ENCODE measurements at regions not wholly inside any gene's neighbourhood (a gene's known extent, or its start where the extent isn't known, plus 50 kb on each side); places are given as distances from the start of the nearest gene placed in this dataset.

- Histone ChIP-seq H3K9me3 (ENCODE audit: low read length) (no peaks in the 10 kb centered on the region), H4K20me1 (ENCODE audit: insufficient read depth) (no peaks in the 10 kb centered on the region), H3K27me3 (ENCODE audit: insufficient read depth, low read depth, low read length) (no peaks in the 10 kb centered on the region), H3F3A (ENCODE audit: insufficient read depth, low read length, poor library complexity, severe bottlenecking) (no peaks in the 10 kb centered on the region), H3K9ac (ENCODE audit: low read length) (no peak overlapping the region), H3K79me2 (replicated peaks; ENCODE audit: insufficient read depth, low read length) (no peaks in the 10 kb centered on the region), H2AFZ (ENCODE audit: low read depth, low read length) (no peak overlapping the region), H3K4me2 (ENCODE audit: low read length) (no peak overlapping the region), H3K36me3 (ENCODE audit: insufficient read depth, low read length) (no peaks in the 10 kb centered on the region), H3K4me3 (ENCODE audit: low read length) (no peak overlapping the region), H3K9me2 (ENCODE audit: insufficient read depth, low read length) (no peaks in the 10 kb centered on the region), H3K27ac (ENCODE audit: low read length) (no peak overlapping the region)
- no peak for TF ChIP-seq EZH2 (IDR thresholded peaks at IDR 0.05; ENCODE audit: borderline replicate concordance, insufficient read depth, low read length, poor library complexity, severe bottlenecking)
- no peak for TF ChIP-seq RAD21 (conservative IDR thresholded peaks at IDR 0.05)
- TF ChIP-seq MXI1 (conservative IDR thresholded peaks at IDR 0.05; ENCODE audit: poor library complexity, severe bottlenecking) = no peak
- TF ChIP-seq REST (IDR thresholded peaks at IDR 0.05; ENCODE audit: borderline replicate concordance) = no peak
- no peak for TF ChIP-seq POLR2AphosphoS5 (IDR thresholded peaks at IDR 0.05)
- no peak for TF ChIP-seq EP300 (conservative IDR thresholded peaks at IDR 0.05; ENCODE audit: poor library complexity, severe bottlenecking)
- TF ChIP-seq CTCF (IDR thresholded peaks at IDR 0.05; ENCODE audit: poor library complexity, severe bottlenecking) = no peak
- TF ChIP-seq TAF1 (IDR thresholded peaks at IDR 0.05; ENCODE audit: low read depth) = no peak
- no peak for TF ChIP-seq SMC3 (conservative IDR thresholded peaks at IDR 0.05; ENCODE audit: poor library complexity)
Measured at GRCh38 chr1:234908571-234908970, 220.1 kb downstream of the TOMM20 start.

GRCh38 chr1:234907940-234908405 is 220.7 kb downstream of the TOMM20 start:
- Histone ChIP-seq H2AFZ (ENCODE audit: low read depth, low read length) (no peak overlapping the region), H3K9me2 (ENCODE audit: insufficient read depth, low read length) (no peaks in the 10 kb centered on the region), H3K27me3 (ENCODE audit: insufficient read depth, low read depth, low read length) (no peaks in the 10 kb centered on the region), H3K4me3 (ENCODE audit: low read length) (no peak overlapping the region), H3K79me2 (replicated peaks; ENCODE audit: insufficient read depth, low read length) (no peaks in the 10 kb centered on the region), H3K9ac (ENCODE audit: low read length) (no peak overlapping the region), H4K20me1 (ENCODE audit: insufficient read depth) (no peaks in the 10 kb centered on the region), H3K9me3 (ENCODE audit: low read length) (no peaks in the 10 kb centered on the region), H3K27ac (ENCODE audit: low read length) (no peak overlapping the region), H3K36me3 (ENCODE audit: insufficient read depth, low read length) (no peaks in the 10 kb centered on the region), H3K4me2 (ENCODE audit: low read length) (no peak overlapping the region), H3F3A (ENCODE audit: insufficient read depth, low read length, poor library complexity, severe bottlenecking) (no peaks in the 10 kb centered on the region)
- TF ChIP-seq EZH2 (IDR thresholded peaks at IDR 0.05; ENCODE audit: borderline replicate concordance, insufficient read depth, low read length, poor library complexity, severe bottlenecking) (no peak), POLR2AphosphoS5 (IDR thresholded peaks at IDR 0.05) (no peak), SMC3 (conservative IDR thresholded peaks at IDR 0.05; ENCODE audit: poor library complexity) (no peak), CTCF (IDR thresholded peaks at IDR 0.05; ENCODE audit: poor library complexity, severe bottlenecking) (no peak)

Measured in neural cell (in vitro differentiated cells).